Muscle of leg (tissue), 3 donors: ENCODE measurements at regions not wholly inside any gene's neighbourhood (a gene's known extent, or its start where the extent isn't known, plus 50 kb on each side); places are given as distances from the start of the nearest gene placed in this dataset.
"Not testable (repeated sequence)": the region's sequence is repeated elsewhere in the genome, so short reads cannot be mapped to it uniquely, and the experiment has no call there.

ENCODE experiments used
- DNase-seq: peaks from one replicate; pipeline ENCODE4 v3.0.0; 2013
- H3K27ac ChIP-seq: one replicate; pipeline ENCODE4 v1.5.1; 2013; ENCODE audit warnings: mild to moderate bottlenecking, low read length, control low read depth
- H3K27me3 ChIP-seq: one replicate; pipeline ENCODE4 v1.6.1; 2013; ENCODE audit warnings: low read length; ENCODE audit not compliant: control insufficient read depth, insufficient read depth
- H3K36me3 ChIP-seq: one replicate; pipeline ENCODE4 v1.6.1; 2013; ENCODE audit warnings: low read length; ENCODE audit not compliant: control insufficient read depth, insufficient read depth
- H3K4me1 ChIP-seq: one replicate; pipeline ENCODE4 v1.6.1; 2013; ENCODE audit warnings: low read length; ENCODE audit not compliant: control insufficient read depth, insufficient read depth
- H3K4me3 ChIP-seq: one replicate; pipeline ENCODE4 v1.5.1; 2013; ENCODE audit warnings: low read length, control low read depth
- H3K9me3 ChIP-seq: replicated peaks from 2 replicates; pipeline ENCODE4 v1.6.1; 2013; ENCODE audit warnings: low read depth, low read length; ENCODE audit not compliant: control insufficient read depth
- WGBS: methylation state at CpG from one replicate; pipeline ENCODE4 v1.1.5; 2013; ENCODE audit warnings: missing lambda C conversion rate; ENCODE audit not compliant: insufficient coverage; 5-methylcytosine and 5-hydroxymethylcytosine counted together

DNA sequence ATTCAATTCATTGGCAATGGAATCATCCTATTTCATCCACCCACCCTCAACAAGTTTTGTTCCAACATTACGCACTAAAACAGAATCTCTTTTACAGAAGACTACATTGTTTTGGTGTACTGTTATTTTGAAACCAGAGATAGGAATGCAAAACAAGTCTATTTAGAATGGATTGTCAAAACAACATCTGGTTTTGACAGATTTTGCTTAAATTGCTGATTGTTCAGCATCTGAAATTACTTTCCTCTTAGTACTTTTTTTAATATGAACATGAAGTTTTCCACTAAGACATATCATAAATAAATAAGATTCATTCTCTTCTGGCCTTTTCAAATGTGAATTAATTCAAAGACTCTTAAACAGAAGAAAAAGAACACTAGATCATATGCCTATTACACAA lies 323.9 kb upstream of the TFPI start:
- DNase-seq: peak; percentile 35
- Histone ChIP-seq H3K27me3 (no peaks in the 10 kb centered on the region), H3K4me3 (no peak overlapping the region), H3K4me1 (no peaks in the 10 kb centered on the region), H3K27ac (no peak overlapping the region), H3K36me3 (no peaks in the 10 kb centered on the region), H3K9me3 (no peaks in the 10 kb centered on the region)
- no CpG with 5 or more reads among the region's 1 CpG for WGBS

- H3K4me1 ChIP-seq: no peaks in the 10 kb centered on the region
- no peaks in the 10 kb centered on the region for H3K27me3 ChIP-seq
- H3K36me3 ChIP-seq: no peaks in the 10 kb centered on the region
- no CpG with 5 or more reads among the region's 7 CpGs for WGBS
- no peaks in the 10 kb centered on the region for H3K9me3 ChIP-seq
- H3K4me3 ChIP-seq: no peak overlapping the region
- H3K27ac ChIP-seq: no peak overlapping the region
- no peak for DNase-seq
These were observed 325.3 kb upstream of the TFPI start for GRCh38 chr2:187879491-187879890.

DNA sequence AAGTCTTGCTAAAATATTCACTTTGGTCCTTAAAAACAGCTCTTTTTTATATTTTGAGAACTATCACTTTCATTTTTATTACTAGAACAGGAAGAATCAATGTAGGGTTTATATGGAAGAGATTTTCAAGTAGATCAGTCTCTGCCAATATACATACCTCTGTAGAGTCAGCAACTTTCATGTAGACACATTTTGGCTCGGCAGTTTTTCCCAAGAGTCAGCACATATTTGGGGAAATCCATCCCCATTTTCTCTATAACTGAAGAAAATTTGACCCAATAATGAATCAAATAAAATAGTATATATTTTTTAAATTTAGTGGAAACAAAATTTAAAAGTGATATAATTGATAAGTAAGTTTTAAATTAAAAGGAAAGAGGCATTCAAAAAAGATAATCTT lies 329.8 kb upstream of the TFPI start:
- no CpG with 5 or more reads among the region's 1 CpG for WGBS
- Histone ChIP-seq H3K27ac (no peak overlapping the region), H3K27me3 (no peaks in the 10 kb centered on the region), H3K4me1 (no peaks in the 10 kb centered on the region), H3K4me3 (no peak overlapping the region), H3K9me3 (no peaks in the 10 kb centered on the region), H3K36me3 (no peaks in the 10 kb centered on the region)
- DNase-seq: no peak

DNA sequence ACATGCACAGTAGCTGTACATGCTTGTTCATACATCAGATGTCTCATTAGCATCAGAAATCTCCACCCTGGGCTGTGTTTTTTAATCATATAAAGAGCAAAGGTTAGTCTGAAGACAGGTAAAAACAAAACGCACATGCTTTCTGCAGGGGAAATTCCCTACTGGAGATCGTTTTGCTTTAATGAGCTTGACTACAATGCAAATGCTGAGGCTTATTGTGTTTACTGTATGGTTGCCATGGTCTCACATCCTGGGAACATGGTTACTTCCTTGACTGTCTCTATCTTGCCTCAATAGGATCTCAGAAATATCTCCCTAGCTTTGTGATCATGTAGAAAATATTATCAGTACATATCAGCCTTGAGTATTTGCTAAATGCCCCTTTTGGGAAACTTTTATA lies 336.5 kb upstream of the TFPI start:
- H3K36me3 ChIP-seq: no peaks in the 10 kb centered on the region
- 60% methylated on average over 1 of the region's 2 CpGs for WGBS

GRCh38 chr2:187900021-187900420 lies 345.8 kb upstream of the TFPI start:
- no peak for DNase-seq
- H3K4me1 ChIP-seq: no peaks in the 10 kb centered on the region

More for the DNA sequence above, 336.5 kb upstream of the TFPI start:
- peak; percentile 65 for DNase-seq
- Histone ChIP-seq H3K27ac (no peak overlapping the region), H3K27me3 (no peaks in the 10 kb centered on the region), H3K4me1 (no peaks in the 10 kb centered on the region), H3K9me3 (no peaks in the 10 kb centered on the region), H3K4me3 (no peak overlapping the region)

DNA sequence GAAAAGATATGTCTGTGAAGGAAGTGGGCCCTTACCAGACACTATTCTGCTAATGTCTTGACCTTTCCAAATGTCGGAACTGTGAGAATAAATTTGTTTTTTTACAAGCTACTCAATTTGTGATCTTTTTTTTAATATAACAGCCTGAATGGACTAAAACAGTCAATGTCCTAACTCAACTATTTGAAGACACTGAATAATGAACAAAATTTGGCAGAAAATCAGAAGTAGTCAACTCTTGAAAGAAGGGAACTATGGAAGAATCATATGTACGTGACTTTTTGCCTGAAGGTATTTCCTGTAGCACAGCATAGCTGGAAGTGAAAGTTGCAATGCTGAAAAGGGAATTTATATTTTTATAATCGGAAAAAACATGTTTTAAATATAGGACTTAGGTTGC lies 351.8 kb upstream of the TFPI start:
- peak; percentile 37 for DNase-seq
- Histone ChIP-seq H3K36me3 (no peaks in the 10 kb centered on the region), H3K27ac (no peak overlapping the region), H3K27me3 (no peaks in the 10 kb centered on the region), H3K4me3 (no peak overlapping the region), H3K9me3 (no peaks in the 10 kb centered on the region), H3K4me1 (no peaks in the 10 kb centered on the region)
- WGBS: no CpG with 5 or more reads among the region's 3 CpGs

More at GRCh38 chr2:187900021-187900420, 345.8 kb upstream of the TFPI start:
- Histone ChIP-seq H3K9me3 (no peaks in the 10 kb centered on the region), H3K36me3 (no peaks in the 10 kb centered on the region), H3K4me3 (no peak overlapping the region), H3K27me3 (no peaks in the 10 kb centered on the region), H3K27ac (no peak overlapping the region)

DNA sequence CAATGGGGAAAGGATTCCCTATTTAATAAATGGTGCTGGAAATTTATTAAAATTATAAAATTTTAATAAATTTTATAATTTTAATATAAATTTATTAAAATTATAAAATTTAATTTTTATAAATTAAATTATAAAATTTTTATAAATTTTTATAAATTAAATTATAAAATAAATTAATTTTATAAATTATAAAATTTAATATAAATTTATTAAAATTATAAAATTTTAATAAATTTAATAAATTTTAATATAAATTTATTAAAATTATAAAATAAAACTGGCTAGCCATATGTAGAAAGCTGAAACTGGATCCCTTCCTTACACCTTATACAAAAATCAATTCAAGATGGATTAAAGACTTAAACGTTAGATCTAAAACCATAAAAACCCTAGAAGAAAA lies 356.7 kb upstream of the TFPI start:
- H3K36me3 ChIP-seq, H3K4me3 ChIP-seq, H3K9me3 ChIP-seq, H3K4me1 ChIP-seq, DNase-seq, H3K27ac ChIP-seq, H3K27me3 ChIP-seq: not testable (repeated sequence)
- WGBS: no CpG with 5 or more reads among the region's 1 CpG

DNA sequence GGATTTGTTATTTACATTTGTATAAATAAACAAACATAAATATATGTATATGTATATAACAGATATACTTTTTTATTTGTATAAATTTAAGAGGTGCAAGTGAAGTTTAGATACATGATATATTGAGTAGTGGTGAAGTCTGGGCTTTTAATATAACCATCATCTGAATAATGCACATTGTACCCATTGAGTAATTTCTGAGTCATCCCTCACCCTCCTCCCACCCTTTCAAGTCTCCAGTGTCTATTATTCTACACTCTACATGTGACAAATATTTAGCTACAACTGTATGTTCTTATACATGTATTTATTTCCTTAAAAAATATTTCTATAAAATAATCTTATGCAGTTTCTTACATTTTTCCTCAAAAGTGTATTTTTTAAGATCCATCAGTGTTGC lies 358.7 kb upstream of the TFPI start:
- no peak for DNase-seq
- Histone ChIP-seq H3K9me3 (no peaks in the 10 kb centered on the region), H3K36me3 (no peaks in the 10 kb centered on the region), H3K27ac (no peak overlapping the region), H3K27me3 (no peaks in the 10 kb centered on the region), H3K4me1 (no peaks in the 10 kb centered on the region), H3K4me3 (no peak overlapping the region)

DNA sequence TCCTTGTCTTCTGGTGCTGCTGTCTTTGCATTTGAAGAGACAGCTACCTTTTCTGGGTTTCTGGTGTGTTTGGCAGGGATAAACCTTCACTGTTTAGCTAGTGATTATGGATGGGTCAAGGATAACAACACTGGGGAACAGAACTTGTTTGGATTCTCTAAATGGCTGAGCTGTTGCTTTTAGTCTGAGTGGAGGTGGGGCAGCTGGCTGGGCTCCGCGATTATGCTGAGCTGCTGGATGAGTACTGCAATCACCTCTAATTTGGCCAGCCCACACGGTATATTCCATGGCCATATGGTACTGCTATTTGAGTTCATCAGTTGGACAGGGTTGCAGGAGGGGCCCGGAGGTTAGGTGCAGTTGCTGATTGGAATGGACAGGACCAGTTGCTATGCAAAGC lies 361.6 kb upstream of the TFPI start:
- Histone ChIP-seq H3K9me3 (no peaks in the 10 kb centered on the region), H3K27ac (no peak overlapping the region), H3K36me3 (no peaks in the 10 kb centered on the region), H3K4me1 (no peaks in the 10 kb centered on the region), H3K27me3 (no peaks in the 10 kb centered on the region), H3K4me3 (no peak overlapping the region)
- 72% methylated on average over 4 of the region's 4 CpGs for WGBS
- DNase-seq: no peak

- no peak overlapping the region for H3K27ac ChIP-seq
- no peaks in the 10 kb centered on the region for H3K36me3 ChIP-seq
- no peak for DNase-seq
- no CpG with 5 or more reads among the region's 1 CpG for WGBS
- no peaks in the 10 kb centered on the region for H3K27me3 ChIP-seq
- no peaks in the 10 kb centered on the region for H3K9me3 ChIP-seq
- no peaks in the 10 kb centered on the region for H3K4me1 ChIP-seq
- H3K4me3 ChIP-seq: no peak overlapping the region
These were observed 362.6 kb upstream of the TFPI start for GRCh38 chr2:187916799-187917198.

DNA sequence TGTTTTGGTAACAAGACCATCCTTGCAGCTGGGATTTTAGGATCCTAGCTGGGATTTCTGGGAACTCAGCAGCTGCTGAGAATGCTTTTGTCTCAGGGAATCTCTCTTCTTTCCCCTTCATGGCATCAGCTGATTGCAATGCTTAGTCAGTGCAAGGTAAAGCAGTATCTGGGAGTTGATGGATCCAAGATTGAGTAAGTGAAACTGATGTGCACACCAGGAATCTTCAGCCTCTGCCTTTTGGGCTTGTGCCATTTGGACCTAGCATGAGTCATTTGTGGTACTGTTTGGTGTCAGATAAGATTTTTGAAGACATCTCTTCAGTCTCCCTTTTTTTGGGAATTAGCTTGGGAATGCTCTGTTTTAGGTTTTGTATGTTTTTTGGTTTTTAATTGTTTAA lies 363.3 kb upstream of the TFPI start:
- H3K27ac ChIP-seq: no peak overlapping the region
- no peaks in the 10 kb centered on the region for H3K9me3 ChIP-seq
- no peak for DNase-seq

More for the DNA sequence above, 363.3 kb upstream of the TFPI start:
- H3K4me3 ChIP-seq: no peak overlapping the region
- no peaks in the 10 kb centered on the region for H3K27me3 ChIP-seq
- H3K36me3 ChIP-seq: no peaks in the 10 kb centered on the region
- no peaks in the 10 kb centered on the region for H3K4me1 ChIP-seq
